AG10803 (cell line): ENCODE measurements at regions not wholly inside any gene's neighbourhood (a gene's known extent, or its start where the extent isn't known, plus 50 kb on each side); places are given as distances from the start of the nearest gene placed in this dataset.

Experiments
- DNase-seq: peaks from one replicate; pipeline ENCODE4 v3.0.0; 2010; ENCODE audit warnings: low read depth
- H3K4me3 ChIP-seq: 2 replicates; pipeline ENCODE4 v1.5.1; 2011; ENCODE audit warnings: mild to moderate bottlenecking, low read length, control low read depth
- TF ChIP-seq, protein P1 (sequence below): conservative IDR thresholded peaks from 2 replicates; pipeline ENCODE4 v1.5.1; 2011; ENCODE audit warnings: mild to moderate bottlenecking, low read length, control low read depth, inconsistent platforms

DNA sequence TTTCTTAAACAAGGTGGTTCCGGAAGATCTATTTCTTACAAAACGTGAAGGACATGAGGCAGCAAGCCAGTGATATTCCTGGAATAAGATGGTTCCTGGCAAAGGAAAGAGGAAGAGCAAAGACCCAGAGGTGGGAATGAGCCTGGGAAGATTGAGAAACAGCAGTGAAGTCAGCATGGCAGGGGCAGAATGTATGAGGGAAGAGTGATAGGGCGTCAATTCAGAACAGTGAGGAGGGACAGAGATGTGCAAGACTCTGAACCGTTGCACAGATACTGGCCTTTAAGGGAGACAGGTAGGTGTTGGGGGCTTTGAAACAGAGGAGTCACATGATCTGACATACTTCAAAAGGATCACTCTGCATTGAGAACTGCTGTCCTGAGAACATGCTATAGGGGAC is 338.3 kb downstream of the CBLN4 start:
- DNase-seq, result no peak
- no peak overlapping the region for H3K4me3 ChIP-seq
- TF ChIP-seq, protein P1, sequence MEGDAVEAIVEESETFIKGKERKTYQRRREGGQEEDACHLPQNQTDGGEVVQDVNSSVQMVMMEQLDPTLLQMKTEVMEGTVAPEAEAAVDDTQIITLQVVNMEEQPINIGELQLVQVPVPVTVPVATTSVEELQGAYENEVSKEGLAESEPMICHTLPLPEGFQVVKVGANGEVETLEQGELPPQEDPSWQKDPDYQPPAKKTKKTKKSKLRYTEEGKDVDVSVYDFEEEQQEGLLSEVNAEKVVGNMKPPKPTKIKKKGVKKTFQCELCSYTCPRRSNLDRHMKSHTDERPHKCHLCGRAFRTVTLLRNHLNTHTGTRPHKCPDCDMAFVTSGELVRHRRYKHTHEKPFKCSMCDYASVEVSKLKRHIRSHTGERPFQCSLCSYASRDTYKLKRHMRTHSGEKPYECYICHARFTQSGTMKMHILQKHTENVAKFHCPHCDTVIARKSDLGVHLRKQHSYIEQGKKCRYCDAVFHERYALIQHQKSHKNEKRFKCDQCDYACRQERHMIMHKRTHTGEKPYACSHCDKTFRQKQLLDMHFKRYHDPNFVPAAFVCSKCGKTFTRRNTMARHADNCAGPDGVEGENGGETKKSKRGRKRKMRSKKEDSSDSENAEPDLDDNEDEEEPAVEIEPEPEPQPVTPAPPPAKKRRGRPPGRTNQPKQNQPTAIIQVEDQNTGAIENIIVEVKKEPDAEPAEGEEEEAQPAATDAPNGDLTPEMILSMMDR, result no peak

DNA sequence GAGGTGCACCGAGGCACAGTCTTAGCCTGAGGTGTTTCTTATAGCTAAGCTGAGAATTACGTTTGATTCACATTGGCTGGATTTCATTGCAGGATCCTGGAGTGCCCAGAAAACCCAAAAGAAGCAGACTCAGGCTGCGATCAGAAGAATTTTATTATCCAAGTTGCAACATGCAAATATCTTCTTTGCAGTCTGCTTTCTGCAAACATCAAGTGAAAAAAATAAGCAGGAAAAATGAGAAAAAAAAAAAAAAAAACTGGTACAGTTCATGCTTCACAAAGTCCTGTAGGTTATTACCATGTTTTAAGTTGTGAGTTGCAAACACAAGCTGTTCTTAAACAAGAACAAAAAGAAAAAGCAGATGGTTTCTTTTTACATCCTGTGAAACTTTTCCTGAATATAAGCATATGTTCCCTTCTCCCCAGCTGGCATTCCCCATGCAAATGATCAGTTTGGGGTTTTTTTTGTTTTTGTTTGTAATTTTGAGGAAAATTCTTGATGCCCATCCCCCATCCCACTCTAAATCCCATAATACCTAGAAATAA is 349.0 kb downstream of the CBLN4 start:
- H3K4me3 ChIP-seq, result no peak overlapping the region
- TF ChIP-seq, protein P1, result no peak
- no peak for DNase-seq

DNA sequence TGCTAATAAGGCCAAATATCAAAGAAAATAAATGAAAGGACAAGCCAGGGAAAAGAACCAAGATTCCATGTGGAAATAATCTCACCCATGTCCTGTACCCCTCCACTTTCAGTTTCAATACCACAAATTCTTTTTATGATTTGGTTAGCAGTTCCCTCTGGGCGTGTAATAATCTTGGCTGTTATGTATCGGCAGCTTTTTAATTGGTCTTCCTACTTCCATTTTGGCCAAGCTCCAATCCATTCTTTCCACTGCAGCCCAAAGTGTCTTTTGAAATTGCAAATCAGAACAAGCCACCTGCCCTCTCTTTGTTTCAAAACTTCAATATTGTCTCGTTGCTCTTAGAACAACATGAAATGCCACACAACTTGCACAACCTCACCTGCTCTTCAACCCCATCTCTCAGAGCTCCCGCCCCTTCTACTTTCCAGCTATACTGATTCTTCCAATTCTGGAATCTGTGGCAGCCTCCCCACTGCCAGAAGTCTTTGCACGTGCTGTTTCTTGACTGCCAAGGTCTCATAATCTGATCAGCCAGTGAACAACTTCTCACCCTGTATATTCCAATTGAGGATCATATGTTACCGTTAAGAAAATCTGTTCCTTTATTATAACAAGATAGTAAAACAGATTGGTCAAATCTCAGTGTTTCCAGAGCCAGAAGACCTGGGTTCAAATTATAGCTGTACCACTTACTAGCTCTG is 354.5 kb downstream of the CBLN4 start:
- DNase-seq, result no peak
- TF ChIP-seq, protein P1, result no peak
- H3K4me3 ChIP-seq, result no peak overlapping the region

DNA sequence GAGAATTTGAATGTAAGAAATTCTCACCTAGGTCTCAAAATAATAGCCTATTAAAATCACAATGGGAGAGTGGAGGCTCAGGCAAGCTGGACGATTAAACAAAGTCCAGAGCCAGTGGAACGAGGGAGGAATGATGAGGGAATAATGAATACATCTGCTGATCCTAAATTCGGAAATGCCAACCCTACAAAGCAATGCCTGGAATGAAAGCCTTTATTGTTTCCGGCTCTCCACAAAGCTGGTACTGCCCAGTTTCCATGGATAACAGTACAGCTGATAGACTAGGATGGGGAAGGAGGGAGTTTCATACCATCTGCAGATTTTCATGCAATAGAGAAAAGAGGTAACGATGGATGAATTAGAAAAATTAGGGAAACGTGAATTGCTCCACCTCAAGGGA is 356.1 kb downstream of the CBLN4 start:
- TF ChIP-seq, protein P1, result no peak
- no peak overlapping the region for H3K4me3 ChIP-seq
- no peak for DNase-seq

DNA sequence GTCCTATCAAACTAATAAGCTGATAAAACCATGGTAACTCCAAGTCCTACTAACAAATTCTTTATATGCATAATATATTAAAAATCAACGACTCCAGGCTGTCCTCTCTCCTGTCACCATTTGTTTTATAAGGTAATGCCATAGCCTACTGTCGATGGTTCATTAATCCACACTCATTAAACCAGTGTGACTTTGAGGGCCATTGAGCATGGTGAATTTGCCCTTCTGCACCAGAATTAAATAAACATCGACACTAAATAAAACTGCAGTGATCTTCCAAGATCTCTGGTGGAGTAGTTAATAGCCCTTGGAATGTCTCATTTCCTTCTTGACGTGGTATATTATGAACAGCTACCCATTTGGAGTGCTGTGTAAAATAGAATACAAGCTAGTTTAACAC is 358.5 kb downstream of the CBLN4 start:
- DNase-seq, result no peak
- TF ChIP-seq, protein P1, result no peak
- no peak overlapping the region for H3K4me3 ChIP-seq

DNA sequence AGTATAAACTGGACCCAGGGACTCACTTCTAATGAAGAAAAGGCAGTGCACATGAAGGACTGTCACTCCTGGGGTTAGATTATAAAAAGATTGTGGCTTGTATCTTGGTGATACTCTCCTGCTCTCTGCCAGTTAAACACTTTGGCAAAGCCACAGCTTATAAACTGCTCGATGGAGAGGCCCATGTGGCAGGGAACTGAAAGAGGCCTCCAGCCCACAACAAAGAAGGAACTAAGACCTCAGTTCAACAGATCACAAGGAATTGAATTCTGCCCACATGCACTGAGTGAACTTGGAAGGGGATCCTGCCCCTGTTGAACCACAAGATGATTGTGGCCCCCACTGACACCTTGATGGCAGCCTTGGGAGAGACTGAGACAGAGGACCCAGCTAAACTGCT is 363.8 kb downstream of the CBLN4 start:
- H3K4me3 ChIP-seq, result no peak overlapping the region
- DNase-seq, result no peak
- TF ChIP-seq, protein P1, result no peak

DNA sequence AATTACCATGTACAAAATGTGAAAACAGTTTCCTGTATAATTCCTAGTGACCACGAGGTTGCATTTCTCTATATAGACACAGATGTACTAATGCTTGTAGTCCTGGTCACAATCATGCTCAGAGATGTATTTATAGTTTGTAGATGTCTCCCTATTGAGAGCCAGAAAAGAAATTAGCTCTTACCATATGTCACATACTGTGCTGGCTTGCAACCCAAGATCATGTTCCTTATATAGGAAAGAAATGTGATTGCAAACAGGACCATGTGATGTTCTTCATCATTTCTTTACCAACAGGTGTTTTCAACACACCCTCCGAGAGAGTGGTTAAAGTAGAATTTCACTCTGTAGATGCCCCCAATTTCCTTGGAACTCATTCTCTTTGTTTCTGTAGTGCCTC is 369.4 kb downstream of the CBLN4 start:
- TF ChIP-seq, protein P1, result no peak
- no peak overlapping the region for H3K4me3 ChIP-seq
- DNase-seq, result no peak
